ENCODE measurements at regions not wholly inside any gene's neighbourhood (a gene's known extent, or its start where the extent isn't known, plus 50 kb on each side); places are given as distances from the start of the nearest gene placed in this dataset.
"Not testable (repeated sequence)": the region's sequence is repeated elsewhere in the genome, so short reads cannot be mapped to it uniquely, and the experiment has no call there.

GRCh38 chr11:87545858-87546257 is 508.1 kb downstream of the TMEM135 start:
- FAIRE-seq (no peak), DNase-seq (ENCODE audit: insufficient read length, low spot score) (no peak)
- TF ChIP-seq CTCF (IDR thresholded peaks at IDR 0.05; ENCODE audit: insufficient read depth, missing control alignments), result no peak

- TF ChIP-seq CTCF (IDR thresholded peaks at IDR 0.05; ENCODE audit: insufficient read depth, missing control alignments), result no peak
- DNase-seq (ENCODE audit: insufficient read length, low spot score), result no peak
- FAIRE-seq, result no peak
Measured at GRCh38 chr11:87539596-87539995, 501.9 kb downstream of the TMEM135 start.

- FAIRE-seq, result no peak
- DNase-seq (ENCODE audit: insufficient read length, low spot score), result no peak
- TF ChIP-seq CTCF (IDR thresholded peaks at IDR 0.05; ENCODE audit: insufficient read depth, missing control alignments), result no peak
Measured at GRCh38 chr11:87536565-87536964, 498.8 kb downstream of the TMEM135 start.

- no peak for DNase-seq (ENCODE audit: insufficient read length, low spot score)
- FAIRE-seq, result no peak
- no peak for TF ChIP-seq CTCF (IDR thresholded peaks at IDR 0.05; ENCODE audit: insufficient read depth, missing control alignments)
Measured at GRCh38 chr11:87536016-87536415, 498.3 kb downstream of the TMEM135 start.

- FAIRE-seq (no peak), DNase-seq (ENCODE audit: insufficient read length, low spot score) (no peak)
- TF ChIP-seq CTCF (IDR thresholded peaks at IDR 0.05; ENCODE audit: insufficient read depth, missing control alignments), result no peak
Measured at GRCh38 chr11:87535513-87535912, 497.8 kb downstream of the TMEM135 start.

GRCh38 chr11:87531835-87532234 is 494.1 kb downstream of the TMEM135 start:
- not testable (repeated sequence) for DNase-seq (ENCODE audit: insufficient read length, low spot score); FAIRE-seq

GRCh38 chr11:87529486-87529885 is 491.8 kb downstream of the TMEM135 start:
- no peak for DNase-seq (ENCODE audit: insufficient read length, low spot score)
- TF ChIP-seq CTCF (IDR thresholded peaks at IDR 0.05; ENCODE audit: insufficient read depth, missing control alignments), result no peak
- FAIRE-seq, result no peak

GRCh38 chr11:87528752-87529151 is 491.0 kb downstream of the TMEM135 start:
- no peak for TF ChIP-seq CTCF (IDR thresholded peaks at IDR 0.05; ENCODE audit: insufficient read depth, missing control alignments)
- FAIRE-seq (no peak), DNase-seq (ENCODE audit: insufficient read length, low spot score) (no peak)
